GM19099 (cell line): ENCODE measurements at regions not wholly inside any gene's neighbourhood (a gene's known extent, or its start where the extent isn't known, plus 50 kb on each side); places are given as distances from the start of the nearest gene placed in this dataset.

ENCODE experiments used
- POLR2A ChIP-seq: IDR thresholded peaks from 3 replicates; pipeline ENCODE4 v1.6.1; 2011; ENCODE audit warnings: low read depth; ENCODE audit not compliant: insufficient read length; ENCODE audit errors: extremely low read depth

- TF ChIP-seq POLR2A, result no peak
Observed at GRCh38 chr4:3836756-3837601, 70.8 kb downstream of the ADRA2C start.

GRCh38 chr4:3838437-3839380, 72.5 kb downstream of the ADRA2C start:
- TF ChIP-seq POLR2A, result no peak

- TF ChIP-seq POLR2A, result no peak
Observed at GRCh38 chr4:3845094-3845743, 79.0 kb downstream of the ADRA2C start.

- no peak for TF ChIP-seq POLR2A
Observed at GRCh38 chr4:3845744-3846429, 79.7 kb downstream of the ADRA2C start.

GRCh38 chr4:3847211-3847940, 81.2 kb downstream of the ADRA2C start:
- TF ChIP-seq POLR2A, result no peak

GRCh38 chr4:3848323-3848722, 82.1 kb downstream of the ADRA2C start:
- no peak for TF ChIP-seq POLR2A

GRCh38 chr4:3849140-3849539, 83.0 kb downstream of the ADRA2C start:
- TF ChIP-seq POLR2A, result no peak

- TF ChIP-seq POLR2A, result no peak
Observed at GRCh38 chr4:3850128-3850527, 83.9 kb downstream of the ADRA2C start.

- no peak for TF ChIP-seq POLR2A
Observed at GRCh38 chr4:3851211-3851610, 85.0 kb downstream of the ADRA2C start.

GRCh38 chr4:3851881-3852280, 85.7 kb downstream of the ADRA2C start:
- no peak for TF ChIP-seq POLR2A

GRCh38 chr4:3852309-3852708, 86.1 kb downstream of the ADRA2C start:
- TF ChIP-seq POLR2A, result no peak

GRCh38 chr4:3852711-3853110, 86.5 kb downstream of the ADRA2C start:
- TF ChIP-seq POLR2A, result no peak

- no peak for TF ChIP-seq POLR2A
Observed at GRCh38 chr4:3853388-3854035, 87.3 kb downstream of the ADRA2C start.
